Neural cell (in vitro differentiated cells): ENCODE measurements at regions not wholly inside any gene's neighbourhood (a gene's known extent, or its start where the extent isn't known, plus 50 kb on each side); places are given as distances from the start of the nearest gene placed in this dataset.

ENCODE experiments used
- H2AFZ ChIP-seq: fragments of 200-600, 300-800 bp; sonication (generic), shearing (Covaris generic); 2 replicates; pipeline ENCODE4 v1.6.0; 2014; ENCODE audit warnings: low read depth, mild to moderate bottlenecking, antibody characterized with exemption, low read length, moderate library complexity
- H3F3A ChIP-seq: fragments of 200-600 bp; shearing (Covaris generic); 2 replicates; pipeline ENCODE4 v1.6.1; 2016; ENCODE audit warnings: mild to moderate bottlenecking, moderate library complexity, mixed read lengths, antibody characterized with exemption, low read length; ENCODE audit not compliant: insufficient read depth, poor library complexity, severe bottlenecking
- H3K27ac ChIP-seq: fragments of 200-600, 300-800 bp; sonication (generic), shearing (Covaris generic); 2 replicates; pipeline ENCODE4 v1.5.1; 2014; ENCODE audit warnings: mild to moderate bottlenecking, low read length, moderate library complexity
- H3K27me3 ChIP-seq: fragments of 300-800, 200-600 bp; sonication (generic), shearing (Covaris generic); 2 replicates; pipeline ENCODE4 v1.6.0; 2014; ENCODE audit warnings: mild to moderate bottlenecking, low read depth, low read length, moderate library complexity; ENCODE audit not compliant: insufficient read depth
- H3K36me3 ChIP-seq: fragments of 300-800, 200-600 bp; sonication (generic), shearing (Covaris generic); 2 replicates; pipeline ENCODE4 v1.5.1; 2014; ENCODE audit warnings: mild to moderate bottlenecking, antibody characterized with exemption, low read length, moderate library complexity; ENCODE audit not compliant: insufficient read depth
- H3K4me2 ChIP-seq: fragments of 300-800, 200-600 bp; sonication (generic), shearing (Covaris generic); 2 replicates; pipeline ENCODE4 v1.6.0; 2014; ENCODE audit warnings: mild to moderate bottlenecking, low read length
- H3K4me3 ChIP-seq: fragments of 300-800, 200-600 bp; sonication (generic), shearing (Covaris generic); 2 replicates; pipeline ENCODE4 v1.5.1; 2014; ENCODE audit warnings: mild to moderate bottlenecking, low read length, moderate library complexity
- H3K79me2 ChIP-seq: fragments of 200-600 bp; shearing (Covaris generic); replicated peaks from 2 replicates; pipeline ENCODE4 v1.6.0; 2014; ENCODE audit warnings: mild to moderate bottlenecking, low read length, moderate library complexity; ENCODE audit not compliant: insufficient read depth
- H3K9ac ChIP-seq: fragments of 300-800, 200-600 bp; sonication (generic), shearing (Covaris generic); 2 replicates; pipeline ENCODE4 v1.6.1; 2016; ENCODE audit warnings: mild to moderate bottlenecking, low read length, mixed read lengths
- H3K9me2 ChIP-seq: fragments of 200-600 bp; shearing (Covaris generic); 2 replicates; pipeline ENCODE4 v1.6.1; 2016; ENCODE audit warnings: mild to moderate bottlenecking, low read length, mixed read lengths; ENCODE audit not compliant: insufficient read depth
- H3K9me3 ChIP-seq: fragments of 200-600, 300-800 bp; sonication (generic), shearing (Covaris generic); 2 replicates; pipeline ENCODE4 v1.6.1; 2016; ENCODE audit warnings: mild to moderate bottlenecking, mixed run types, low read length, moderate library complexity, mixed read lengths
- H4K20me1 ChIP-seq: fragments of 200-600 bp; shearing (Covaris generic); 2 replicates; pipeline ENCODE4 v1.6.1; 2016; ENCODE audit warnings: mild to moderate bottlenecking, mixed run types; ENCODE audit not compliant: insufficient read depth
- EP300 ChIP-seq: fragments of 450-650 bp; conservative IDR thresholded peaks from 2 replicates; pipeline ENCODE4 v1.6.1; 2014; ENCODE audit warnings: antibody characterized with exemption, mild to moderate bottlenecking, moderate library complexity; ENCODE audit not compliant: poor library complexity, severe bottlenecking
- EZH2 ChIP-seq: fragments of 200-600, 300-800 bp; shearing (Covaris generic), sonication (generic); IDR thresholded peaks from 2 replicates; pipeline ENCODE4 v1.6.1; 2014; ENCODE audit warnings: antibody characterized with exemption, low read length, borderline replicate concordance, mild to moderate bottlenecking; ENCODE audit not compliant: insufficient read depth, poor library complexity, severe bottlenecking
- MXI1 ChIP-seq: fragments of 450-650 bp; conservative IDR thresholded peaks from 2 replicates; pipeline ENCODE4 v1.6.1; 2014; ENCODE audit warnings: antibody characterized with exemption, mild to moderate bottlenecking; ENCODE audit not compliant: poor library complexity, severe bottlenecking
- POLR2AphosphoS5 ChIP-seq: IDR thresholded peaks from 2 replicates; pipeline ENCODE4 v1.6.1; 2012
- RAD21 ChIP-seq: fragments of 450-650 bp; conservative IDR thresholded peaks from 2 replicates; pipeline ENCODE4 v1.6.1; 2014; ENCODE audit warnings: antibody characterized with exemption, mild to moderate bottlenecking, moderate library complexity
- SMC3 ChIP-seq: fragments of 450-650 bp; conservative IDR thresholded peaks from 2 replicates; pipeline ENCODE4 v1.6.1; 2014; ENCODE audit warnings: antibody characterized with exemption, mild to moderate bottlenecking, moderate library complexity; ENCODE audit not compliant: poor library complexity
- TAF1 ChIP-seq: IDR thresholded peaks from 2 replicates; pipeline ENCODE4 v1.6.1; 2012; ENCODE audit warnings: low read depth
- TF ChIP-seq, protein P1 (sequence below): fragments of 450-650 bp; IDR thresholded peaks from 2 replicates; pipeline ENCODE4 v1.5.1; 2014; ENCODE audit warnings: antibody characterized with exemption, mild to moderate bottlenecking, moderate library complexity; ENCODE audit not compliant: poor library complexity, severe bottlenecking
- TF ChIP-seq, protein P2 (sequence below): IDR thresholded peaks from 2 replicates; pipeline ENCODE4 v1.6.1; 2012; ENCODE audit warnings: borderline replicate concordance

DNA sequence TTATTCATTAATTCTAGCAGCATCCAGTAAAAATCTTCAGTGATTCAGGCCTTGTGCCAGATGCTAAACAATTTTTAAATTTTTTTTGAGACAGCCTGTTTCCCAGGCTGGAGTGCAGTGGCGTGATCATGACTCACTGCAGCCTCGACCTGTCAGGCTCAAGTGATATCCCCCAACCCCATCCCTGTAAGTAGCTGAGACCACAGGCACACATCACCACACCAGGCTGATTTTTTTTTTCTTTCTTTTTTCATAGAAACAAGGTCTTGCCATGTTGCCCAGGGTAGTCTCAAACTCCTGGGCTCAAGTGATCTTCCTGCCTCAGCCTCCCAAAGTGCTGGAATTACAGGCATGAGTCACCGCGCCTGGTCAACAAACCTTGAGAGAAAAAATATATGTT lies 705.5 kb downstream of the ARAP2 start:
- H3K27ac ChIP-seq, result peak overlapping the region; percentile 36
- H4K20me1 ChIP-seq, result no peaks in the 10 kb centered on the region
- no peaks in the 10 kb centered on the region for H3F3A ChIP-seq
- no peak for TF ChIP-seq EZH2
- TF ChIP-seq MXI1, result no peak
- TF ChIP-seq RAD21, result no peak
- no peak for TF ChIP-seq SMC3
- TF ChIP-seq, protein P1, sequence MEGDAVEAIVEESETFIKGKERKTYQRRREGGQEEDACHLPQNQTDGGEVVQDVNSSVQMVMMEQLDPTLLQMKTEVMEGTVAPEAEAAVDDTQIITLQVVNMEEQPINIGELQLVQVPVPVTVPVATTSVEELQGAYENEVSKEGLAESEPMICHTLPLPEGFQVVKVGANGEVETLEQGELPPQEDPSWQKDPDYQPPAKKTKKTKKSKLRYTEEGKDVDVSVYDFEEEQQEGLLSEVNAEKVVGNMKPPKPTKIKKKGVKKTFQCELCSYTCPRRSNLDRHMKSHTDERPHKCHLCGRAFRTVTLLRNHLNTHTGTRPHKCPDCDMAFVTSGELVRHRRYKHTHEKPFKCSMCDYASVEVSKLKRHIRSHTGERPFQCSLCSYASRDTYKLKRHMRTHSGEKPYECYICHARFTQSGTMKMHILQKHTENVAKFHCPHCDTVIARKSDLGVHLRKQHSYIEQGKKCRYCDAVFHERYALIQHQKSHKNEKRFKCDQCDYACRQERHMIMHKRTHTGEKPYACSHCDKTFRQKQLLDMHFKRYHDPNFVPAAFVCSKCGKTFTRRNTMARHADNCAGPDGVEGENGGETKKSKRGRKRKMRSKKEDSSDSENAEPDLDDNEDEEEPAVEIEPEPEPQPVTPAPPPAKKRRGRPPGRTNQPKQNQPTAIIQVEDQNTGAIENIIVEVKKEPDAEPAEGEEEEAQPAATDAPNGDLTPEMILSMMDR, result no peak
- TF ChIP-seq, protein P2, sequence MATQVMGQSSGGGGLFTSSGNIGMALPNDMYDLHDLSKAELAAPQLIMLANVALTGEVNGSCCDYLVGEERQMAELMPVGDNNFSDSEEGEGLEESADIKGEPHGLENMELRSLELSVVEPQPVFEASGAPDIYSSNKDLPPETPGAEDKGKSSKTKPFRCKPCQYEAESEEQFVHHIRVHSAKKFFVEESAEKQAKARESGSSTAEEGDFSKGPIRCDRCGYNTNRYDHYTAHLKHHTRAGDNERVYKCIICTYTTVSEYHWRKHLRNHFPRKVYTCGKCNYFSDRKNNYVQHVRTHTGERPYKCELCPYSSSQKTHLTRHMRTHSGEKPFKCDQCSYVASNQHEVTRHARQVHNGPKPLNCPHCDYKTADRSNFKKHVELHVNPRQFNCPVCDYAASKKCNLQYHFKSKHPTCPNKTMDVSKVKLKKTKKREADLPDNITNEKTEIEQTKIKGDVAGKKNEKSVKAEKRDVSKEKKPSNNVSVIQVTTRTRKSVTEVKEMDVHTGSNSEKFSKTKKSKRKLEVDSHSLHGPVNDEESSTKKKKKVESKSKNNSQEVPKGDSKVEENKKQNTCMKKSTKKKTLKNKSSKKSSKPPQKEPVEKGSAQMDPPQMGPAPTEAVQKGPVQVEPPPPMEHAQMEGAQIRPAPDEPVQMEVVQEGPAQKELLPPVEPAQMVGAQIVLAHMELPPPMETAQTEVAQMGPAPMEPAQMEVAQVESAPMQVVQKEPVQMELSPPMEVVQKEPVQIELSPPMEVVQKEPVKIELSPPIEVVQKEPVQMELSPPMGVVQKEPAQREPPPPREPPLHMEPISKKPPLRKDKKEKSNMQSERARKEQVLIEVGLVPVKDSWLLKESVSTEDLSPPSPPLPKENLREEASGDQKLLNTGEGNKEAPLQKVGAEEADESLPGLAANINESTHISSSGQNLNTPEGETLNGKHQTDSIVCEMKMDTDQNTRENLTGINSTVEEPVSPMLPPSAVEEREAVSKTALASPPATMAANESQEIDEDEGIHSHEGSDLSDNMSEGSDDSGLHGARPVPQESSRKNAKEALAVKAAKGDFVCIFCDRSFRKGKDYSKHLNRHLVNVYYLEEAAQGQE, result no peak
- TF ChIP-seq POLR2AphosphoS5, result no peak
- TF ChIP-seq TAF1, result no peak
- H3K9me2 ChIP-seq, result no peaks in the 10 kb centered on the region
- H3K9me3 ChIP-seq, result no peaks in the 10 kb centered on the region
- H3K4me3 ChIP-seq, result no peak overlapping the region
- H3K79me2 ChIP-seq, result no peaks in the 10 kb centered on the region
- H3K9ac ChIP-seq, result no peak overlapping the region
- H3K4me2 ChIP-seq, result no peak overlapping the region
- H2AFZ ChIP-seq, result no peak overlapping the region
- H3K27me3 ChIP-seq, result no peaks in the 10 kb centered on the region
- no peaks in the 10 kb centered on the region for H3K36me3 ChIP-seq

DNA sequence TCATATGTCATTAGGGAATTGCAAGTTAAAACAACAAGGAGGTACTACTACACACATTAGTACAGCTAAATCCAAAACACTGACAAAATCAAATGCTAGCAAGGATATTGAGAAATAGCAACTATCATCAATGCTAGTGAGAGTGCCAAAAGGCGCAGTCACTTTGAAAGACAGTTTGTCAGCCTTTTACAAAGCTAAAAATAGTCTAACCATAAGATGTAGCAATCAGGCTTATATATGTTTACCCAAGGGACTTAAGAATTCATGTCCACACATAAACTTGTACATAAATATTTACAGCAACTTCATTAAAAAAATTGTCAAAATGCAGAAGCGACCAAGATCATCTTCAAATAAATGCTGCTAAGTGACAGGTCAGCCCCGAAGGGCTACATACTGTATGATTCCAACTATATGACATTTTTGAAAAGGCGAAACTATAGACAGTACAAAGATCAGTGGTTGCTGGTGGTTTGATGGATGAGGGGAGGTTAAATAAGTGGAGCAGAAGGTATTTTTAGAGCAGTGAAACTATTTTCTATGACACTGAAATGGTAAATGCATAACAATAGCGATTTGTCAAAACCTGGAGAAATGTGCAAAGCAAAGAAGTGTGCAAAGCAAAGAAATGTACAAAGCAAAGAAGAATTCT lies 704.8 kb downstream of the ARAP2 start:
- H2AFZ ChIP-seq, result no peak overlapping the region
- peak overlapping the region; percentile 36 for H3K27ac ChIP-seq
- TF ChIP-seq RAD21 (no peak), EP300 (peak; percentile 93), POLR2AphosphoS5 (peak; percentile 75)
- no peak overlapping the region for H3K4me3 ChIP-seq
- H3K36me3 ChIP-seq, result no peaks in the 10 kb centered on the region
- H3K9ac ChIP-seq, result no peak overlapping the region
- H3K27me3 ChIP-seq, result no peaks in the 10 kb centered on the region
- no peaks in the 10 kb centered on the region for H3K79me2 ChIP-seq
- no peaks in the 10 kb centered on the region for H4K20me1 ChIP-seq
- no peak overlapping the region for H3K4me2 ChIP-seq
- no peaks in the 10 kb centered on the region for H3K9me2 ChIP-seq
- H3F3A ChIP-seq, result no peaks in the 10 kb centered on the region
- no peaks in the 10 kb centered on the region for H3K9me3 ChIP-seq
